Neural progenitor cell (in vitro differentiated cells): ENCODE measurements at regions not wholly inside any gene's neighbourhood (a gene's known extent, or its start where the extent isn't known, plus 50 kb on each side); places are given as distances from the start of the nearest gene placed in this dataset.

ENCODE experiments used
- DNase-seq: peaks from one replicate; pipeline ENCODE4 v3.0.0-alpha.2; 2016; ENCODE audit warnings: low spot score
- H2AFZ ChIP-seq: fragments of 200-600 bp; sonication (generic); replicated peaks from 2 replicates; pipeline ENCODE4 v1.6.1; 2016; ENCODE audit warnings: antibody characterized with exemption
- H3F3A ChIP-seq: fragments of 200-600 bp; sonication (generic); 2 replicates; pipeline ENCODE4 v1.6.1; 2016; ENCODE audit warnings: antibody characterized with exemption, low read depth
- H3K27ac ChIP-seq: fragments of 200-600 bp; sonication (generic); 2 replicates; pipeline ENCODE4 v1.5.1; 2016; ENCODE audit warnings: mild to moderate bottlenecking
- H3K27me3 ChIP-seq: fragments of 200-600 bp; sonication (generic); 2 replicates; pipeline ENCODE4 v1.6.1; 2016; ENCODE audit warnings: mild to moderate bottlenecking, moderate library complexity
- H3K36me3 ChIP-seq: fragments of 200-600 bp; sonication (generic); 2 replicates; pipeline ENCODE4 v1.5.1; 2016
- H3K4me1 ChIP-seq: fragments of 200-600 bp; sonication (generic); 2 replicates; pipeline ENCODE4 v1.6.1; 2016; ENCODE audit warnings: mixed run types
- H3K4me2 ChIP-seq: fragments of 200-600 bp; sonication (generic); 2 replicates; pipeline ENCODE4 v1.6.1; 2016
- H3K4me3 ChIP-seq: fragments of 200-600 bp; sonication (generic); 2 replicates; pipeline ENCODE4 v1.5.1; 2016
- H3K79me2 ChIP-seq: fragments of 200-600 bp; sonication (generic); 2 replicates; pipeline ENCODE4 v1.6.1; 2016; ENCODE audit warnings: low read depth
- H3K9ac ChIP-seq: fragments of 200-600 bp; sonication (generic); 2 replicates; pipeline ENCODE4 v1.6.1; 2016
- H3K9me3 ChIP-seq: fragments of 200-600 bp; sonication (generic); 2 replicates; pipeline ENCODE4 v1.5.1; 2016; ENCODE audit warnings: low read depth
- H4K20me1 ChIP-seq: fragments of 200-600 bp; sonication (generic); 2 replicates; pipeline ENCODE4 v1.6.1; 2016; ENCODE audit warnings: low read depth
- H3K27ac Mint-ChIP-seq: 3 replicates; pipeline ENCODE4 v1.8.0; 2021; ENCODE audit warnings: mixed read lengths
- H3K27me3 Mint-ChIP-seq: 2 replicates; pipeline ENCODE4 v1.8.0; 2022; ENCODE audit warnings: low read depth, mild to moderate bottlenecking, inconsistent platforms, moderate library complexity, mixed read lengths; ENCODE audit not compliant: insufficient read depth
- H3K36me3 Mint-ChIP-seq: 3 replicates; pipeline ENCODE4 v1.8.0; 2021; ENCODE audit warnings: mixed read lengths
- H3K4me1 Mint-ChIP-seq: 3 replicates; pipeline ENCODE4 v1.8.0; 2021; ENCODE audit warnings: mixed read lengths
- H3K4me3 Mint-ChIP-seq: 3 replicates; pipeline ENCODE4 v1.8.0; 2021; ENCODE audit warnings: mild to moderate bottlenecking, moderate library complexity, mixed read lengths
- H3K9me3 Mint-ChIP-seq: 3 replicates; pipeline ENCODE4 v1.8.0; 2020; ENCODE audit warnings: mixed read lengths
- EZH2 ChIP-seq: fragments of 200-600 bp; sonication (generic); IDR thresholded peaks from 2 replicates; pipeline ENCODE4 v1.6.1; 2017; ENCODE audit warnings: antibody characterized with exemption, mild to moderate bottlenecking, moderate library complexity
- EZH2phosphoT487 ChIP-seq: fragments of 200-600 bp; sonication (generic); IDR thresholded peaks from 2 replicates; pipeline ENCODE4 v1.6.1; 2017; ENCODE audit warnings: antibody characterized with exemption
- TF ChIP-seq, protein P1 (sequence below): fragments of 200-600 bp; sonication (generic); IDR thresholded peaks from 2 replicates; pipeline ENCODE4 v1.5.1; 2017; ENCODE audit warnings: antibody characterized with exemption, mild to moderate bottlenecking

DNA sequence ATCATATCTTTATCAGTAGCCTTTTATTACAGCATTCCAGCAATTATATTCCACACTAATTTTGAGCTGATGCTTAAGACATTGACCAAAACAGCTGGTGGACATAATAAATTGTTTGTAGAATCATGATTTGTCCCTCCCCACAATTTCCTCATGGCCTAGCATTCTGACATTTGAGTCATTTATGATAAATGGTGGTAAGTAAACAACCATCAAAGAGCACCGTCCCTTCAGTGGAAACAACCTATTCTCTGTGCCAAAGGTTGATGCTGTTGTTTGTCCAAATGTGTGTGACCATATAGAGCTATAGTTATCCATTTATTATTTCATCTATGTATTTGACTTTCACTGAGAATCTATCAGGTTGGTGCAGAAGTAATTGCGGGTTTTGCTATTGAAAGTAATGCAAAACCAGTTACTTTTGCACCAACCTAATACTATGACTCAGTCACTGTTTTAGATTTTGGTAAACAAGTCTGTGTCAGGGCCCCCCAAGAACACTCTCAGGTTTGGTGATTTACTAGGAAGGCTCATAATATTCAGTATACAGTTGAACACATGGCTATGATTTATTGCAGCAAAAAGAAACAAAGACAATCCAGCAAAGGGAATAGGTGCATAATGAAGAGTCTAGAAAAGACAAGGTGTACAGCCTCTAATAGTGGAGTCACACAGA lies 608.7 kb upstream of the REG3G start:
- no peaks in the 10 kb centered on the region for H3K27me3 Mint-ChIP-seq
- no peak for TF ChIP-seq EZH2phosphoT487
- TF ChIP-seq, protein P1, sequence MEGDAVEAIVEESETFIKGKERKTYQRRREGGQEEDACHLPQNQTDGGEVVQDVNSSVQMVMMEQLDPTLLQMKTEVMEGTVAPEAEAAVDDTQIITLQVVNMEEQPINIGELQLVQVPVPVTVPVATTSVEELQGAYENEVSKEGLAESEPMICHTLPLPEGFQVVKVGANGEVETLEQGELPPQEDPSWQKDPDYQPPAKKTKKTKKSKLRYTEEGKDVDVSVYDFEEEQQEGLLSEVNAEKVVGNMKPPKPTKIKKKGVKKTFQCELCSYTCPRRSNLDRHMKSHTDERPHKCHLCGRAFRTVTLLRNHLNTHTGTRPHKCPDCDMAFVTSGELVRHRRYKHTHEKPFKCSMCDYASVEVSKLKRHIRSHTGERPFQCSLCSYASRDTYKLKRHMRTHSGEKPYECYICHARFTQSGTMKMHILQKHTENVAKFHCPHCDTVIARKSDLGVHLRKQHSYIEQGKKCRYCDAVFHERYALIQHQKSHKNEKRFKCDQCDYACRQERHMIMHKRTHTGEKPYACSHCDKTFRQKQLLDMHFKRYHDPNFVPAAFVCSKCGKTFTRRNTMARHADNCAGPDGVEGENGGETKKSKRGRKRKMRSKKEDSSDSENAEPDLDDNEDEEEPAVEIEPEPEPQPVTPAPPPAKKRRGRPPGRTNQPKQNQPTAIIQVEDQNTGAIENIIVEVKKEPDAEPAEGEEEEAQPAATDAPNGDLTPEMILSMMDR = no peak
- TF ChIP-seq EZH2 = no peak
- H3K36me3 Mint-ChIP-seq = no peaks in the 10 kb centered on the region
- Histone ChIP-seq H3K9ac (no peak overlapping the region), H3K79me2 (no peaks in the 10 kb centered on the region), H4K20me1 (no peaks in the 10 kb centered on the region), H3K4me1 (no peaks in the 10 kb centered on the region), H3K36me3 (no peaks in the 10 kb centered on the region), H3K4me2 (no peak overlapping the region), H3K27me3 (no peaks in the 10 kb centered on the region), H3K9me3 (no peaks in the 10 kb centered on the region), H2AFZ (no peak overlapping the region), H3F3A (no peaks in the 10 kb centered on the region), H3K27ac (no peak overlapping the region), H3K4me3 (no peak overlapping the region)
- no peak for DNase-seq
- no peaks in the 10 kb centered on the region for H3K9me3 Mint-ChIP-seq
- H3K27ac Mint-ChIP-seq = no peak overlapping the region
- no peak overlapping the region for H3K4me3 Mint-ChIP-seq
- H3K4me1 Mint-ChIP-seq = no peaks in the 10 kb centered on the region

DNA sequence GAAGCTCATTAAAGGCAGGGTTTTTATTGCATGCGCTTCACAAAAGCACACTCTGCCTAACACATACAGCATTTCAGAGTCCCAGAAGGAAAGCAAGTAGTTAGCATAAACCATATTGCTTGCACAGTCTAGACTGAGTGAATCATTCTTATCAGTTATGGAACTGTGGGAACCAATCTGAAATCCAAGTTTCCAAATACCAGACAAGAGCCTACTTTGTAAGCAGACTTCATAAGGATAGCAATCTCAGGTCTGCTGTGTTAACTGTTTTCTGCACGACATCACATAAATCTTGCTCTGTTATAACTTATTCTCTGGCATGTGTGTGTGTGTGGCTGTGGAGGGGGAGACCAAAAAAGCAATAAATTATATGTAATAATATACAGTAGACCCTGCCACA lies 608.1 kb upstream of the REG3G start:
- no peak overlapping the region for H3K4me3 Mint-ChIP-seq
- no peak overlapping the region for H2AFZ ChIP-seq
- H3K9me3 ChIP-seq = no peaks in the 10 kb centered on the region

DNA sequence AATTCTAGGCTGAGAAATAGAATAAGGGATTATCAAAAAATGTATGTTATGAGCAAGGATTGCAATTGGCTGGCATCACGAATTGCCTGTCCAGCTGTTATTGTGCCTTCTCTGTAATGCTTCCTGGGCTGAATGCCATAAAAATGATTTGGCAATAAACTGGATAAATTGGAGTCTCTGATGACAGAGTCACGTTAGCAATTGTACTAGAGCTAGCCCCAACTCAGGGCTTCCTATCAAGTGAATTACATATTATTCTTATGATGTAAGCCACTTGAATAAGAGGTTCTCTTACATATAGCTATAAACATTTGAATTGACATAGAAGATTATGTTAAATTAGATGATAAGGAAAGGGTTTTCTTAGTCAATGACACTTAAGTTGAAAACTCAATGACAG lies 607.5 kb upstream of the REG3G start:
- Histone ChIP-seq H3F3A (no peaks in the 10 kb centered on the region), H3K27me3 (no peaks in the 10 kb centered on the region), H3K4me1 (no peaks in the 10 kb centered on the region), H4K20me1 (no peaks in the 10 kb centered on the region), H3K36me3 (no peaks in the 10 kb centered on the region), H3K4me2 (no peak overlapping the region), H3K9ac (no peak overlapping the region), H3K4me3 (no peak overlapping the region), H3K79me2 (no peaks in the 10 kb centered on the region), H3K27ac (no peak overlapping the region), H3K9me3 (no peaks in the 10 kb centered on the region), H2AFZ (no peak overlapping the region)
- no peaks in the 10 kb centered on the region for H3K4me1 Mint-ChIP-seq
- H3K9me3 Mint-ChIP-seq = no peaks in the 10 kb centered on the region
- no peak for DNase-seq
- H3K36me3 Mint-ChIP-seq = no peaks in the 10 kb centered on the region
- TF ChIP-seq, protein P1 = no peak
- no peak for TF ChIP-seq EZH2
- no peak for TF ChIP-seq EZH2phosphoT487
- H3K27ac Mint-ChIP-seq = no peak overlapping the region
- no peak overlapping the region for H3K4me3 Mint-ChIP-seq
- no peaks in the 10 kb centered on the region for H3K27me3 Mint-ChIP-seq

More for the DNA sequence above, 608.1 kb upstream of the REG3G start:
- Histone ChIP-seq H4K20me1 (no peaks in the 10 kb centered on the region), H3K36me3 (no peaks in the 10 kb centered on the region), H3K4me1 (no peaks in the 10 kb centered on the region), H3K9ac (no peak overlapping the region), H3K27me3 (no peaks in the 10 kb centered on the region), H3K4me2 (no peak overlapping the region), H3K79me2 (no peaks in the 10 kb centered on the region), H3K27ac (no peak overlapping the region), H3K4me3 (no peak overlapping the region), H3F3A (no peaks in the 10 kb centered on the region)
- Mint-ChIP-seq H3K4me1 (no peaks in the 10 kb centered on the region), H3K9me3 (no peaks in the 10 kb centered on the region), H3K27me3 (no peaks in the 10 kb centered on the region), H3K36me3 (no peaks in the 10 kb centered on the region), H3K27ac (no peak overlapping the region)
- no peak for DNase-seq
- TF ChIP-seq, protein P1 = no peak
- no peak for TF ChIP-seq EZH2
- no peak for TF ChIP-seq EZH2phosphoT487
